ENCODE measurements at regions not wholly inside any gene's neighbourhood (a gene's known extent, or its start where the extent isn't known, plus 50 kb on each side); places are given as distances from the start of the nearest gene placed in this dataset.

DNA sequence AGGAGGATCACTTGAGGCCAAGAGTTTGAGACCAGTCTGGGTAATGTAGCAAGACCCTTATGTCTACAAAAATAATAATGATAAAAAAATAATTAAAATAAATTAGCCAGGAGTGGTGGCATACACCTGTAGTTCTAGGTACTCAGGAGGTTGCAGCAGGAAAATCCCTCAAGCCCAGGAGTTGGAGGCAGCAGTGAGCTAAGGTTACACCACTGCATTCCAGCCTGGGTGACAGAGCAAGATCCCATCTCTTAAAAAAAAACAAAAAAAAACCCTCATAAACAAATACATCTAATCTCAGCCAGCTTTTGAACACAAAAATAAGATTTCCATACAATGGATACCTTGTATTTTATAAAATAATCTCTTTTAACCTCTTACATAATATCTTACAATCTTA, 363.3 kb upstream of the KLF4 start:
- Histone ChIP-seq H3K27me3 (ENCODE audit: insufficient read depth, low read length) (no peaks in the 10 kb centered on the region), H3K56ac (ENCODE audit: insufficient read length, low read depth, low read length) (no peak overlapping the region), H3K9me3 (ENCODE audit: control insufficient read depth, low read depth, low read length) (no peaks in the 10 kb centered on the region), H3K18ac (ENCODE audit: insufficient read length, low read depth, low read length) (no peak overlapping the region), H2AFZ (ENCODE audit: low read length) (no peak overlapping the region), H3K23me2 (ENCODE audit: insufficient read length, low read depth, low read length, poor library complexity, severe bottlenecking) (no peaks in the 10 kb centered on the region), H3K79me1 (ENCODE audit: insufficient read depth, low read depth, low read length, poor library complexity, severe bottlenecking) (no peaks in the 10 kb centered on the region), H2BK120ac (ENCODE audit: low read depth, low read length, poor library complexity, severe bottlenecking) (no peak overlapping the region), H3K9ac (ENCODE audit: extremely low read depth, insufficient read length, low read length) (no peak overlapping the region), H3K79me2 (ENCODE audit: insufficient read depth, low read length) (no peaks in the 10 kb centered on the region), H4K20me1 (ENCODE audit: control insufficient read depth, insufficient read depth, insufficient read length) (no peaks in the 10 kb centered on the region), H3K14ac (ENCODE audit: insufficient read depth, low read length) (no peak overlapping the region), H3K4ac (ENCODE audit: low read depth, low read length) (no peak overlapping the region), H2BK20ac (ENCODE audit: low read depth, low read length, poor library complexity, severe bottlenecking) (no peak overlapping the region), H3T11ph (ENCODE audit: low read length) (no peak overlapping the region), H3K27ac (ENCODE audit: insufficient read length, low read depth, low read length) (no peak overlapping the region), H2BK5ac (ENCODE audit: insufficient read length, low read length) (no peak overlapping the region), H4K91ac (ENCODE audit: insufficient read length, low read depth, low read length) (no peak overlapping the region), H2BK15ac (ENCODE audit: low read depth, low read length) (no peak overlapping the region), H2BK12ac (ENCODE audit: insufficient read length, low read depth, low read length) (no peak overlapping the region), H2AK5ac (ENCODE audit: insufficient read length, low read length) (no peak overlapping the region), H3K4me2 (ENCODE audit: insufficient read depth, insufficient read length, low read length) (no peak overlapping the region), H4K5ac (ENCODE audit: insufficient read length, low read depth, low read length) (no peak overlapping the region), H3K23ac (ENCODE audit: insufficient read length, low read depth, low read length) (no peak overlapping the region), H4K8ac (replicated peaks; ENCODE audit: insufficient read length, low read depth, low read length) (no peak overlapping the region), H3K4me1 (ENCODE audit: insufficient read depth, low read length) (no peaks in the 10 kb centered on the region)
- TF ChIP-seq, protein P1, sequence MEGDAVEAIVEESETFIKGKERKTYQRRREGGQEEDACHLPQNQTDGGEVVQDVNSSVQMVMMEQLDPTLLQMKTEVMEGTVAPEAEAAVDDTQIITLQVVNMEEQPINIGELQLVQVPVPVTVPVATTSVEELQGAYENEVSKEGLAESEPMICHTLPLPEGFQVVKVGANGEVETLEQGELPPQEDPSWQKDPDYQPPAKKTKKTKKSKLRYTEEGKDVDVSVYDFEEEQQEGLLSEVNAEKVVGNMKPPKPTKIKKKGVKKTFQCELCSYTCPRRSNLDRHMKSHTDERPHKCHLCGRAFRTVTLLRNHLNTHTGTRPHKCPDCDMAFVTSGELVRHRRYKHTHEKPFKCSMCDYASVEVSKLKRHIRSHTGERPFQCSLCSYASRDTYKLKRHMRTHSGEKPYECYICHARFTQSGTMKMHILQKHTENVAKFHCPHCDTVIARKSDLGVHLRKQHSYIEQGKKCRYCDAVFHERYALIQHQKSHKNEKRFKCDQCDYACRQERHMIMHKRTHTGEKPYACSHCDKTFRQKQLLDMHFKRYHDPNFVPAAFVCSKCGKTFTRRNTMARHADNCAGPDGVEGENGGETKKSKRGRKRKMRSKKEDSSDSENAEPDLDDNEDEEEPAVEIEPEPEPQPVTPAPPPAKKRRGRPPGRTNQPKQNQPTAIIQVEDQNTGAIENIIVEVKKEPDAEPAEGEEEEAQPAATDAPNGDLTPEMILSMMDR (conservative IDR thresholded peaks at IDR 0.05) = no peak
- Mint-ChIP-seq H3K36me3 (ENCODE audit: insufficient read depth in 1 of 3, low read depth in 3 of 3) (peaks cover 2 to 5% (median 5%) of the 10 kb centered on the region in 3 experiments; a peak in 4 of 7 replicates), H3K4me3 (no peak overlapping the region), H3K4me1 (peaks cover 15 to 19% of the 10 kb centered on the region in 2 experiments), H3K27ac (no peak overlapping the region), H3K9me3 (peaks cover 5 to 17% of the 10 kb centered on the region in 2 experiments; a peak in 4 of 5 replicates), H3K27me3 (ENCODE audit: low read depth) (no peaks in the 10 kb centered on the region)
- no peak for DNase-seq
